Vagina (tissue), 2 donors: ENCODE measurements at regions not wholly inside any gene's neighbourhood (a gene's known extent, or its start where the extent isn't known, plus 50 kb on each side); places are given as distances from the start of the nearest gene placed in this dataset.

Experiments
- POLR2A ChIP-seq, 2 donors: fragments of 450-650 bp; IDR thresholded peaks; one replicate each; pipeline ENCODE4 v1.6.1; 2017; ENCODE audit warnings: antibody characterized with exemption in 2 of 2, mild to moderate bottlenecking in 2 of 2, moderate library complexity in 2 of 2
- POLR2AphosphoS5 ChIP-seq, 2 donors: sonication (generic); formaldehyde crosslinking; IDR thresholded peaks; one replicate each; pipeline ENCODE4 v1.9.0; 2017; ENCODE audit warnings: antibody characterized with exemption in 2 of 2, mild to moderate bottlenecking in 2 of 2, low read depth in 1 of 2; ENCODE audit not compliant: insufficient read depth in 1 of 2
- TF ChIP-seq, protein P1 (sequence below), 3 experiments: fragments of 450-650 bp in 2 of 3; fragments of 200-600 bp in 1 of 3; sonication (generic) in 1 of 3; IDR thresholded peaks; one replicate each; pipeline ENCODE4 v1.5.1; 2017 to 2019; ENCODE audit warnings: antibody characterized with exemption in 3 of 3, mild to moderate bottlenecking in 2 of 3, moderate library complexity in 2 of 3

- no peak for TF ChIP-seq POLR2A (IDR thresholded peaks at IDR 0.05)
- no peak for TF ChIP-seq POLR2AphosphoS5 (IDR thresholded peaks at IDR 0.05; ENCODE audit: insufficient read depth in 1 of 2, low read depth in 1 of 2)
- TF ChIP-seq, protein P1, sequence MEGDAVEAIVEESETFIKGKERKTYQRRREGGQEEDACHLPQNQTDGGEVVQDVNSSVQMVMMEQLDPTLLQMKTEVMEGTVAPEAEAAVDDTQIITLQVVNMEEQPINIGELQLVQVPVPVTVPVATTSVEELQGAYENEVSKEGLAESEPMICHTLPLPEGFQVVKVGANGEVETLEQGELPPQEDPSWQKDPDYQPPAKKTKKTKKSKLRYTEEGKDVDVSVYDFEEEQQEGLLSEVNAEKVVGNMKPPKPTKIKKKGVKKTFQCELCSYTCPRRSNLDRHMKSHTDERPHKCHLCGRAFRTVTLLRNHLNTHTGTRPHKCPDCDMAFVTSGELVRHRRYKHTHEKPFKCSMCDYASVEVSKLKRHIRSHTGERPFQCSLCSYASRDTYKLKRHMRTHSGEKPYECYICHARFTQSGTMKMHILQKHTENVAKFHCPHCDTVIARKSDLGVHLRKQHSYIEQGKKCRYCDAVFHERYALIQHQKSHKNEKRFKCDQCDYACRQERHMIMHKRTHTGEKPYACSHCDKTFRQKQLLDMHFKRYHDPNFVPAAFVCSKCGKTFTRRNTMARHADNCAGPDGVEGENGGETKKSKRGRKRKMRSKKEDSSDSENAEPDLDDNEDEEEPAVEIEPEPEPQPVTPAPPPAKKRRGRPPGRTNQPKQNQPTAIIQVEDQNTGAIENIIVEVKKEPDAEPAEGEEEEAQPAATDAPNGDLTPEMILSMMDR (IDR thresholded peaks at IDR 0.05) = no peak
These were observed 1155.4 kb downstream of the STIM2 start for GRCh38 chr4:28015996-28016395.
